GM12878 (cell line): ENCODE measurements at regions not wholly inside any gene's neighbourhood (a gene's known extent, or its start where the extent isn't known, plus 50 kb on each side); places are given as distances from the start of the nearest gene placed in this dataset.

Source experiments
- ASH2L ChIP-seq: fragments of 300-600, 200-600 bp; sonication (generic); IDR thresholded peaks from 2 replicates; pipeline ENCODE4 v1.6.1; 2017; ENCODE audit warnings: low read depth, mild to moderate bottlenecking, borderline replicate concordance
- CTCF ChIP-seq, 3 experiments: IDR thresholded peaks in 2 of 3; conservative IDR thresholded peaks in 1 of 3; 2 replicates each; pipeline ENCODE4 v1.5.1; 2011; ENCODE audit warnings: low read depth in 3 of 3, low read length in 3 of 3, mild to moderate bottlenecking in 3 of 3, control low read depth in 2 of 3, moderate library complexity in 2 of 3, inconsistent platforms in 1 of 3, mixed read lengths in 1 of 3; ENCODE audit not compliant: control insufficient read depth in 2 of 3, insufficient read depth in 1 of 3; ENCODE audit errors: extremely low read depth in 1 of 3
- ESRRA ChIP-seq: IDR thresholded peaks from 2 replicates; pipeline ENCODE4 v1.6.1; 2012; ENCODE audit warnings: mild to moderate bottlenecking, low read length, improper control_type of control experiment
- ETV6 ChIP-seq, 2 experiments: fragments of 450-650 bp in 1 of 2; IDR thresholded peaks in 1 of 2; conservative IDR thresholded peaks in 1 of 2; 2 replicates each; pipeline ENCODE4 v1.6.1; 2014; ENCODE audit warnings: antibody characterized with exemption in 1 of 2, borderline replicate concordance in 1 of 2, low read depth in 1 of 2, mild to moderate bottlenecking in 1 of 2, moderate library complexity in 1 of 2
- EZH2 ChIP-seq: IDR thresholded peaks from 2 replicates; pipeline ENCODE4 v1.6.1; 2012; ENCODE audit warnings: low read depth, mild to moderate bottlenecking, control low read depth, inconsistent platforms, low read length, borderline replicate concordance; ENCODE audit not compliant: control insufficient read depth
- YY1 ChIP-seq: IDR thresholded peaks from 2 replicates; pipeline ENCODE4 v1.6.1; 2011; ENCODE audit warnings: low read depth, mild to moderate bottlenecking, low read length
- TF ChIP-seq, protein P1 (sequence below): IDR thresholded peaks from 2 replicates; pipeline ENCODE4 v1.6.1; 2011; ENCODE audit warnings: mild to moderate bottlenecking, low read depth, low read length, moderate library complexity; ENCODE audit not compliant: insufficient replicate concordance

DNA sequence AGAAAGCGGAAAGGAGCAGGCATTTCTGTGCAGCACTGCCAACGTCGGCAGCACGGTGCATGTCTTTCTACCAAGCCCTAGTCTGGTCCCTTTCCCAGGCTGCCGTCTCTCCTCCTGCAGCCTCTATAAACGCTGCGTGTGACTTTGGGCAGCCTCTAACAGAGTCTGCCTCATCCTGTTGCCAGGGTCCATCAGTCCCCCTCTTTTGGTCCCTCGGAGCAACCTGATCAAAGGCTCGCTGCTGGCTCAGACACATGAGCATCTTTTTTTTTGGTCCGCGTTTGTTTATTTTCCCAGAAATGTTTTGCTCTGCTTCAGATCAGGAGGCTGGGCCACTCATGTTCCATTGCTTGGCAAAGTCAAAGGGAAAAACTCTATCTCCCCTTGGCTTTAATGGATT lies 166.8 kb upstream of the CST7 start:
- TF ChIP-seq, protein P1, sequence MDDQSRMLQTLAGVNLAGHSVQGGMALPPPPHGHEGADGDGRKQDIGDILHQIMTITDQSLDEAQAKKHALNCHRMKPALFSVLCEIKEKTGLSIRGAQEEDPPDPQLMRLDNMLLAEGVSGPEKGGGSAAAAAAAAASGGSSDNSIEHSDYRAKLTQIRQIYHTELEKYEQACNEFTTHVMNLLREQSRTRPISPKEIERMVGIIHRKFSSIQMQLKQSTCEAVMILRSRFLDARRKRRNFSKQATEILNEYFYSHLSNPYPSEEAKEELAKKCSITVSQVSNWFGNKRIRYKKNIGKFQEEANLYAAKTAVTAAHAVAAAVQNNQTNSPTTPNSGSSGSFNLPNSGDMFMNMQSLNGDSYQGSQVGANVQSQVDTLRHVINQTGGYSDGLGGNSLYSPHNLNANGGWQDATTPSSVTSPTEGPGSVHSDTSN, result no peak
- TF ChIP-seq ETV6 (conservative IDR thresholded peaks at IDR 0.05 in 1 of 2, IDR thresholded peaks at IDR 0.05 in 1 of 2; ENCODE audit: borderline replicate concordance in 1 of 2, low read depth in 1 of 2) (no peak), EZH2 (no peak), YY1 (no peak), ESRRA (no peak), ASH2L (no peak), CTCF (IDR thresholded peaks at IDR 0.05 in 2 of 3, conservative IDR thresholded peaks at IDR 0.05 in 1 of 3; ENCODE audit: control insufficient read depth in 2 of 3, extremely low read depth in 1 of 3, insufficient read depth in 1 of 3, low read depth in 3 of 3, low read length in 3 of 3) (no peak)
